CD14-positive monocyte (primary cell): ENCODE measurements at regions not wholly inside any gene's neighbourhood (a gene's known extent, or its start where the extent isn't known, plus 50 kb on each side); places are given as distances from the start of the nearest gene placed in this dataset.

ENCODE experiments used
- DNase-seq, 3 donors: peaks; one replicate each; pipeline ENCODE4 v3.0.0-alpha.2; 2011 to 2022
- H2AFZ ChIP-seq: 2 replicates; pipeline ENCODE4 v1.6.0; 2012; ENCODE audit warnings: mild to moderate bottlenecking, low read depth, low read length, inconsistent platforms; ENCODE audit not compliant: insufficient read depth, poor library complexity, severe bottlenecking
- H3K27ac ChIP-seq, 2 donors: 1 replicate in 1 of 2; 2 replicates in 1 of 2; pipeline ENCODE4 v1.5.1; 2012 to 2013; ENCODE audit warnings: low read length in 2 of 2, control low read depth in 1 of 2, inconsistent platforms in 1 of 2, low read depth in 1 of 2, mild to moderate bottlenecking in 1 of 2
- H3K27me3 ChIP-seq, 2 donors: one replicate each; pipeline versions ENCODE4 v1.6.0 to v1.6.1; 2011 to 2013; ENCODE audit warnings: low read length in 2 of 2; ENCODE audit not compliant: control insufficient read depth in 2 of 2, insufficient read depth in 2 of 2
- H3K36me3 ChIP-seq, 2 donors: replicated peaks in 1 of 2; 1 replicate in 1 of 2; 2 replicates in 1 of 2; pipeline versions ENCODE4 v1.5.1 to v1.6.1; 2012 to 2013; ENCODE audit warnings: low read length in 2 of 2, control low read depth in 1 of 2, inconsistent platforms in 1 of 2, mild to moderate bottlenecking in 1 of 2; ENCODE audit not compliant: insufficient read depth in 2 of 2, control insufficient read depth in 1 of 2
- H3K4me1 ChIP-seq, 2 donors: 1 replicate in 1 of 2; 2 replicates in 1 of 2; pipeline versions ENCODE4 v1.5.1 to v1.6.1; 2012 to 2013; ENCODE audit warnings: low read length in 2 of 2, control low read depth in 1 of 2, inconsistent platforms in 1 of 2, mild to moderate bottlenecking in 1 of 2, moderate library complexity in 1 of 2; ENCODE audit not compliant: insufficient read depth in 2 of 2, control insufficient read depth in 1 of 2
- H3K4me2 ChIP-seq: replicated peaks from 2 replicates; pipeline ENCODE3; 2012; ENCODE audit warnings: low read length, moderate library complexity, mild to moderate bottlenecking; ENCODE audit not compliant: poor library complexity, severe bottlenecking; ENCODE audit errors: extremely low read depth
- H3K4me3 ChIP-seq, 3 experiments: fragments of 200-600 bp in 1 of 3; sonication (generic) in 1 of 3; replicated peaks in 1 of 3; 1 replicate in 2 of 3; 2 replicates in 1 of 3; pipeline ENCODE4 v1.5.1; 2011 to 2013; ENCODE audit warnings: low read length in 3 of 3, mild to moderate bottlenecking in 3 of 3, control low read depth in 2 of 3, low read depth in 2 of 3, inconsistent platforms in 1 of 3, moderate library complexity in 1 of 3
- H3K79me2 ChIP-seq: 2 replicates; pipeline ENCODE4 v1.6.0; 2012; ENCODE audit warnings: mild to moderate bottlenecking, control low read depth, inconsistent platforms, low read length, moderate library complexity; ENCODE audit not compliant: insufficient read depth
- H3K9ac ChIP-seq: 2 replicates; pipeline ENCODE4 v1.6.0; 2017; ENCODE audit warnings: low read length, mild to moderate bottlenecking; ENCODE audit not compliant: insufficient read depth, poor library complexity, severe bottlenecking
- H3K9me3 ChIP-seq, 2 donors: replicated peaks in 1 of 2; 1 replicate in 1 of 2; 2 replicates in 1 of 2; pipeline versions ENCODE4 v1.5.1 to v1.6.1; 2012 to 2013; ENCODE audit warnings: low read length in 2 of 2, control low read depth in 1 of 2; ENCODE audit not compliant: control insufficient read depth in 1 of 2, insufficient read depth in 1 of 2
- H4K20me1 ChIP-seq: 2 replicates; pipeline ENCODE4 v1.6.0; 2012; ENCODE audit warnings: mild to moderate bottlenecking, low read length, control low read depth, moderate library complexity; ENCODE audit not compliant: insufficient read depth
- H3K27ac Mint-ChIP-seq, 7 donors: one replicate each; pipeline ENCODE4 v1.8.0; 2020; ENCODE audit warnings: mild to moderate bottlenecking in 7 of 7, mixed read lengths in 7 of 7, moderate library complexity in 6 of 7, inconsistent platforms in 2 of 7
- H3K27me3 Mint-ChIP-seq, 3 donors: one replicate each; pipeline ENCODE4 v1.8.0; 2021 to 2022; ENCODE audit warnings: low read depth in 3 of 3, mild to moderate bottlenecking in 3 of 3, mixed read lengths in 3 of 3, moderate library complexity in 3 of 3, inconsistent platforms in 1 of 3
- H3K36me3 Mint-ChIP-seq, 2 donors: one replicate each; pipeline ENCODE4 v1.8.0; 2020; ENCODE audit warnings: mixed read lengths in 2 of 2, inconsistent platforms in 1 of 2, mild to moderate bottlenecking in 1 of 2
- H3K4me1 Mint-ChIP-seq: one replicate; pipeline ENCODE4 v1.8.0; 2020; ENCODE audit warnings: mild to moderate bottlenecking, mixed read lengths
- H3K4me3 Mint-ChIP-seq, 2 donors: one replicate each; pipeline ENCODE4 v1.8.0; 2020; ENCODE audit warnings: mild to moderate bottlenecking in 2 of 2, mixed read lengths in 2 of 2, moderate library complexity in 1 of 2
- H3K9me3 Mint-ChIP-seq, 7 donors: one replicate each; pipeline ENCODE4 v1.8.0; 2020 to 2022; ENCODE audit warnings: mixed read lengths in 7 of 7, mild to moderate bottlenecking in 6 of 7, moderate library complexity in 6 of 7, inconsistent platforms in 2 of 7
- WGBS: methylation state at CpG from one replicate; pipeline ENCODE4 v1.1.5; 2013; ENCODE audit warnings: missing lambda C conversion rate; ENCODE audit not compliant: insufficient coverage; 5-methylcytosine and 5-hydroxymethylcytosine counted together
- intact Hi-C, 2 donors: fragments of 100-400 bp; cut with micrococcal nuclease; formaldehyde crosslinking; loops; one replicate each; pipeline versions ENCODE4 v1.15.0 to v1.15.1; 2023
- TF ChIP-seq, protein P1 (sequence below): fragments of 200-600 bp; IDR thresholded peaks from one replicate; pipeline ENCODE4 v1.8.0; 2022; ENCODE audit warnings: antibody characterized with exemption, mild to moderate bottlenecking

DNA sequence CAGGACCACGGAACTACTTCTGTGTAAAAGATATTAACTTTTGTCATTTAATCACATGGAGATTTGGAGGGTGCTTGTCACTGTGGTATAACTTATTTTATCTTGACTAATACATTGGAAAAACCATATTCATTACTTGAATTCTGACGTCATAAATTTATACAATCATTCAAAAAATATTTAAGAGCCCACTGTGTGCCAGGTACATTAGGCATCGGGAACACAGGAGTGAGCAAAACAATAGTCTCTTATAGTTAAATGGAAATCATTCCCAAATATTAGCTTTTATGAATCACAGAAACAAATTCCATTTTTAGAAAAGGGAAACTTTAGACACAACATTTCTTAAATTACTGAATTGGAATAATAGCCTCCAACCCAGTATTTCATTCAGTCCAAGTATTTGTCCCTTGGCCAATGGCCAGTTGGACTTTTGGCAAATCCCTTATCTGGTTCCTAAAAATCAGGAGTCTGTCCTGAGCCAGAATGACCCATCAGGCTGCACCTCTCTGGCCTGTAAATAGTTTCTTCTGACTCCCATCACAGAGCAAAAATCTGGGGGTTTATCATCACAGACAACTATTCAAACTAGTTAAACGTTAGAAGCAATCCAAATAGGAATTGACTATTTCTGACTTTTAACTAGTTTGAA lies 104.3 kb upstream of the FSTL4 start:
- Mint-ChIP-seq H3K36me3 (no peaks in the 10 kb centered on the region), H3K9me3 (peaks cover 3 to 14% (median 8%) of the 10 kb centered on the region in 7 donors), H3K4me3 (no peak overlapping the region), H3K4me1 (no peaks in the 10 kb centered on the region), H3K27ac (no peak overlapping the region), H3K27me3 (peaks cover 1 to 5% (median 2%) of the 10 kb centered on the region in 3 donors)
- Histone ChIP-seq H3K4me1 (no peaks in the 10 kb centered on the region), H3K27me3 (peaks cover 0 to 2% of the 10 kb centered on the region in 2 donors), H3K9me3 (peaks cover 0 to 6% of the 10 kb centered on the region in 2 donors), H3K79me2 (no peaks in the 10 kb centered on the region), H4K20me1 (no peaks in the 10 kb centered on the region), H3K4me2 (no peak overlapping the region), H2AFZ (no peak overlapping the region), H3K4me3 (no peak overlapping the region), H3K9ac (no peak overlapping the region), H3K27ac (no peak overlapping the region), H3K36me3 (no peaks in the 10 kb centered on the region)
- intact Hi-C loops = no loop called here
- TF ChIP-seq, protein P1, sequence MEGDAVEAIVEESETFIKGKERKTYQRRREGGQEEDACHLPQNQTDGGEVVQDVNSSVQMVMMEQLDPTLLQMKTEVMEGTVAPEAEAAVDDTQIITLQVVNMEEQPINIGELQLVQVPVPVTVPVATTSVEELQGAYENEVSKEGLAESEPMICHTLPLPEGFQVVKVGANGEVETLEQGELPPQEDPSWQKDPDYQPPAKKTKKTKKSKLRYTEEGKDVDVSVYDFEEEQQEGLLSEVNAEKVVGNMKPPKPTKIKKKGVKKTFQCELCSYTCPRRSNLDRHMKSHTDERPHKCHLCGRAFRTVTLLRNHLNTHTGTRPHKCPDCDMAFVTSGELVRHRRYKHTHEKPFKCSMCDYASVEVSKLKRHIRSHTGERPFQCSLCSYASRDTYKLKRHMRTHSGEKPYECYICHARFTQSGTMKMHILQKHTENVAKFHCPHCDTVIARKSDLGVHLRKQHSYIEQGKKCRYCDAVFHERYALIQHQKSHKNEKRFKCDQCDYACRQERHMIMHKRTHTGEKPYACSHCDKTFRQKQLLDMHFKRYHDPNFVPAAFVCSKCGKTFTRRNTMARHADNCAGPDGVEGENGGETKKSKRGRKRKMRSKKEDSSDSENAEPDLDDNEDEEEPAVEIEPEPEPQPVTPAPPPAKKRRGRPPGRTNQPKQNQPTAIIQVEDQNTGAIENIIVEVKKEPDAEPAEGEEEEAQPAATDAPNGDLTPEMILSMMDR = no peak
- DNase-seq = no peak
- WGBS = no CpG with 5 or more reads among the region's 4 CpGs

DNA sequence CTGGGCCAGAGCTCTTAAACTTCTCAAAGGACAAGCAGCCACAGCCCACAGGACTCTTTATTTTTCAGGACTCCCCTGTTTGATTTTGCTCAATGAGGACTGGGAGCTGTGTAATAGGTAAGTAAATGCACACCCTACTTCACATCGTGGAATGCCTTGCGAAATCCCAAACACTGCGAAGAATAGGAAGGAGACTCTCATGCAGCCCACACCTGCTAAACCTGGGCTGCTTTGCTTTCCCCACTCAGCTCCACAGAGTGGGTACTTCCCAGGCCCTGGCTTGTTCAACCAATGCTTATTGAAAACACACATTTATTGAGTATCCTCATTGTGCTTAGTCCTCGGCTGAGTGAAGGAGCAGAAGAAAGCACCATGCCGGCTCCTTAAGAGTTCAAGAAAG lies 103.3 kb upstream of the FSTL4 start:
- intact Hi-C loops = no loop called here
- peaks cover 2 to 6% (median 2%) of the 10 kb centered on the region in 7 donors for H3K9me3 Mint-ChIP-seq
- Histone ChIP-seq H4K20me1 (no peaks in the 10 kb centered on the region), H3K79me2 (no peaks in the 10 kb centered on the region), H3K36me3 (no peaks in the 10 kb centered on the region), H3K27ac (no peak overlapping the region), H3K9me3 (no peaks in the 10 kb centered on the region), H3K27me3 (peaks cover 0 to under 1% of the 10 kb centered on the region in 2 donors), H3K9ac (no peak overlapping the region), H3K4me2 (no peak overlapping the region), H2AFZ (no peak overlapping the region), H3K4me3 (no peak overlapping the region), H3K4me1 (no peaks in the 10 kb centered on the region)
- TF ChIP-seq, protein P1 = no peak
- H3K27me3 Mint-ChIP-seq = peaks cover 1 to 6% (median 2%) of the 10 kb centered on the region in 3 donors
- no peak overlapping the region for H3K27ac Mint-ChIP-seq
- no peak overlapping the region for H3K4me3 Mint-ChIP-seq
- no peak for DNase-seq
- no peaks in the 10 kb centered on the region for H3K4me1 Mint-ChIP-seq
- H3K36me3 Mint-ChIP-seq = no peaks in the 10 kb centered on the region
- 81% methylated on average over 4 of the region's 5 CpGs for WGBS
